ENCODE measurements at regions not wholly inside any gene's neighbourhood (a gene's known extent, or its start where the extent isn't known, plus 50 kb on each side); places are given as distances from the start of the nearest gene placed in this dataset.

GRCh38 chrX:2587146-2587545 lies 86.4 kb upstream of the DHRSX start:
- no peak overlapping the region for H3K27ac Mint-ChIP-seq (ENCODE audit: unreplicated experiment)
- no peaks in the 10 kb centered on the region for H3K36me3 Mint-ChIP-seq (ENCODE audit: low read depth, unreplicated experiment)
- Histone ChIP-seq H3K27me3 (ENCODE audit: insufficient read depth, low read length) (peaks cover 31% of the 10 kb centered on the region), H3K36me3 (ENCODE audit: insufficient read depth, low read length) (no peaks in the 10 kb centered on the region), H3K27ac (ENCODE audit: low read depth, low read length) (no peak overlapping the region), H3K9me3 (ENCODE audit: insufficient read depth, low read depth, low read length) (no peaks in the 10 kb centered on the region), H4K20me1 (ENCODE audit: insufficient read depth, low read length) (no peaks in the 10 kb centered on the region), H3K9ac (ENCODE audit: low read length) (no peak overlapping the region), H3K4me1 (ENCODE audit: insufficient read depth, low read length) (no peaks in the 10 kb centered on the region), H3K79me2 (ENCODE audit: insufficient read depth, low read length) (no peaks in the 10 kb centered on the region), H3K4me2 (ENCODE audit: low read length) (no peak overlapping the region), H3K4me3 (ENCODE audit: insufficient read depth, low read depth, low read length) (no peak overlapping the region), H2AFZ (ENCODE audit: low read depth, low read length) (no peak overlapping the region)
- peaks cover 35% of the 10 kb centered on the region for H3K27me3 Mint-ChIP-seq (ENCODE audit: low read depth, unreplicated experiment)
- TF ChIP-seq CTCF (IDR thresholded peaks at IDR 0.05; ENCODE audit: insufficient read depth, low read depth, low read length) (no peak), EZH2 (IDR thresholded peaks at IDR 0.05; ENCODE audit: insufficient read depth, low read length) (no peak)
- peaks cover 3% of the 10 kb centered on the region for H3K4me1 Mint-ChIP-seq (ENCODE audit: low read depth, unreplicated experiment)
- DNase-seq (ENCODE audit: low read depth): no peak
- H3K9me3 Mint-ChIP-seq (ENCODE audit: unreplicated experiment): no peaks in the 10 kb centered on the region
- no peak for FAIRE-seq
- H3K4me3 Mint-ChIP-seq (ENCODE audit: unreplicated experiment): no peak overlapping the region

- H3K27me3 Mint-ChIP-seq (ENCODE audit: low read depth, unreplicated experiment): peaks cover 48% of the 10 kb centered on the region
- DNase-seq (ENCODE audit: low read depth): no peak
These were observed 84.3 kb upstream of the DHRSX start for GRCh38 chrX:2585158-2585470.

More at GRCh38 chrX:2585158-2585470, 84.3 kb upstream of the DHRSX start:
- no peak for TF ChIP-seq CTCF (IDR thresholded peaks at IDR 0.05; ENCODE audit: insufficient read depth, low read depth, low read length)
- TF ChIP-seq EZH2 (IDR thresholded peaks at IDR 0.05; ENCODE audit: insufficient read depth, low read length): no peak
- H3K27ac ChIP-seq (ENCODE audit: low read depth, low read length): no peak overlapping the region
- no peaks in the 10 kb centered on the region for H3K79me2 ChIP-seq (ENCODE audit: insufficient read depth, low read length)
- Mint-ChIP-seq H3K9me3 (ENCODE audit: unreplicated experiment) (no peaks in the 10 kb centered on the region), H3K4me1 (ENCODE audit: low read depth, unreplicated experiment) (peaks cover 3% of the 10 kb centered on the region), H3K27ac (ENCODE audit: unreplicated experiment) (no peak overlapping the region), H3K36me3 (ENCODE audit: low read depth, unreplicated experiment) (no peaks in the 10 kb centered on the region), H3K4me3 (ENCODE audit: unreplicated experiment) (peak overlapping the region; percentile 79)
- no peak for FAIRE-seq
- no peak overlapping the region for H3K4me3 ChIP-seq (ENCODE audit: insufficient read depth, low read depth, low read length)
- no peak overlapping the region for H3K4me2 ChIP-seq (ENCODE audit: low read length)
- peaks cover 44% of the 10 kb centered on the region for H3K27me3 ChIP-seq (ENCODE audit: insufficient read depth, low read length)
- H3K9me3 ChIP-seq (ENCODE audit: insufficient read depth, low read depth, low read length): no peaks in the 10 kb centered on the region
- no peaks in the 10 kb centered on the region for H3K36me3 ChIP-seq (ENCODE audit: insufficient read depth, low read length)
- no peak overlapping the region for H3K9ac ChIP-seq (ENCODE audit: low read length)
- H2AFZ ChIP-seq (ENCODE audit: low read depth, low read length): no peak overlapping the region
- no peaks in the 10 kb centered on the region for H3K4me1 ChIP-seq (ENCODE audit: insufficient read depth, low read length)
- no peaks in the 10 kb centered on the region for H4K20me1 ChIP-seq (ENCODE audit: insufficient read depth, low read length)

Measured in astrocyte (in vitro differentiated cells and primary cell).